Activated naive CD8-positive, alpha-beta T cell treated with anti-CD3 and anti-CD28 coated beads, Interleukin-2, amount 10 ng/mL, durations not matched to agents 7 days and 5 days (primary cell): ENCODE measurements at regions not wholly inside any gene's neighbourhood (a gene's known extent, or its start where the extent isn't known, plus 50 kb on each side); places are given as distances from the start of the nearest gene placed in this dataset.

Source experiments
- ATAC-seq: fragments of 150-1000 bp; cut with Tn5 transposase; one replicate; pipeline ENCODE4 v1.10.0; 2021; ENCODE audit warnings: low read depth, moderate library complexity
- POLR2A ChIA-PET: fragments of 350-600 bp; sonication (Branson Sonifier 250); formaldehyde crosslinking; loops from one replicate; lab custom pipeline; 2021; ENCODE audit warnings: antibody characterized with exemption; lab: Charles Lee
- DNase-seq: peaks from one replicate; pipeline ENCODE4 v3.0.0; 2021
- H3K27ac Mint-ChIP-seq: one replicate; pipeline ENCODE4 v1.8.0; 2022; ENCODE audit warnings: mild to moderate bottlenecking, mixed read lengths
- H3K27me3 Mint-ChIP-seq: one replicate; pipeline ENCODE4 v1.8.0; 2022; ENCODE audit warnings: mild to moderate bottlenecking, moderate library complexity, mixed read lengths
- H3K36me3 Mint-ChIP-seq: one replicate; pipeline ENCODE4 v1.8.0; 2021; ENCODE audit warnings: mild to moderate bottlenecking, mixed read lengths
- H3K4me1 Mint-ChIP-seq: one replicate; pipeline ENCODE4 v1.8.0; 2021; ENCODE audit warnings: mixed read lengths
- H3K4me3 Mint-ChIP-seq: one replicate; pipeline ENCODE4 v1.8.0; 2022; ENCODE audit warnings: mild to moderate bottlenecking, moderate library complexity, mixed read lengths
- H3K9me3 Mint-ChIP-seq: one replicate; pipeline ENCODE4 v1.8.0; 2021; ENCODE audit warnings: mixed read lengths

DNA sequence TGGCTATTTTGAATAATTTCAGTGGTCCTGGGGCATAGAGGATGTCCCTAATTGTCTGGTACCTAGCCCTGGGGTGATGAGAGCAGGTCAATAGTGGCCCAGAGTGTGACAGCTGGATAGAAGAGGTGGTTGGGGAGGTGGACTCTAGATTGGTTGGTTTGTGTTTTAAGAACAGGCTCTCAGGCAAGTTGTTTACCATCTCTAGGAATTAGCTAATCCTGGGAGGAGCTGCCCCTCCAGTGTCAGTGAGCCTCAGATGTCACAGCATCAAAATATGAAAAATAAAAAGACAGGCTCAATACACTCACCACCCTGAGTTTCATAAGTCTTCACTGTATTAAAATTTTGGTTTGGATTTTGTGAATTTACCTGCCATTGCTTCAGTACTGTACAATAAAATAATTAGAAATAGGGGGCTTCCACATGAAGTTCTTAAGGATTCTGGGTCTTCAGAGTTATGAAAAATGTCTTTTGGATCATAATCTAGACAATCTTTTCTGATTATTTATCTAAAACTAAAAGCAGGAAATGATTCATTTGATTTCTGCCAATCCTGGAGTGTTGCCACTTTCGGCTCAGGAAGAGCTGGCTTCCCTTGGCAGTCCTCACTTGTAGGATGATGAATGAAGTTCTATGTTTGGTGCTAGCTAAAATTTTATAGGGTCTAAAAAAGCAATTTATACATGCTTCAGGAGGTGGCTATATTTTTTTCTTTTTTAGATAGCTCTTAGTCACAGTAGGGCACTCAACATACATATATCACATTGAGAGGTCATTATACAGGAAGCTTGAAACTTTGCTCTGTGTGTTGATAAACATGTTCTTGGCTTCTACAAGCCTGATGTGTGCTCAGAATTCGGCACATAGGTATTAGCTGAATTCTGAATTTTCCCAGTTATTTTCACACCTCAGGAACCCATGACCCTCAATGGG, 395.1 kb downstream of the RAB28 start:
- no peak overlapping the region for H3K27ac Mint-ChIP-seq
- H3K9me3 Mint-ChIP-seq, result peaks cover 3% of the 10 kb centered on the region
- ATAC-seq, result no peak
- POLR2A ChIA-PET, result no interaction called here
- H3K4me3 Mint-ChIP-seq, result no peak overlapping the region
- H3K36me3 Mint-ChIP-seq, result no peaks in the 10 kb centered on the region
- DNase-seq, result no peak
- no peaks in the 10 kb centered on the region for H3K4me1 Mint-ChIP-seq
- peaks cover 6% of the 10 kb centered on the region for H3K27me3 Mint-ChIP-seq

DNA sequence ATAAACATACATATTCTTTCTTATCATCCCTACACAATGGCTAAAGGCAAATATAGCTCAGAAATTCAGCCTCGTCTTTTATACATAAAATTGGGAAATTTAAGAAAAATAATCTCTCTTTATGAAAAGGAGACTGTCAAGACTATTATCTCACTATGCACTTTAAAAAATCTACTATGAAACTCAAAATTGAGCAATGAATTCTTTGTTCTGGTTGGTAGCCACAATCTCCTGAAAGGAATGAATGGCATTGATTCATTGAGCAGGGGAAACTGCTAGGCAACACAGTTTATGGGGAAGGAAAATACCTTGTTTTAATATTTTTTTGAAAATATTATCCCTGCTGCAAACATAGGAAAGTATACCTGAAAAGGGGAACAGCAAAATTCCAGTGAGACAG, 397.1 kb downstream of the RAB28 start:
- no peak for DNase-seq
- peaks cover 6% of the 10 kb centered on the region for H3K27me3 Mint-ChIP-seq
- no peak overlapping the region for H3K4me3 Mint-ChIP-seq
- no peak for ATAC-seq
- H3K4me1 Mint-ChIP-seq, result no peaks in the 10 kb centered on the region
- POLR2A ChIA-PET, result no interaction called here
- H3K27ac Mint-ChIP-seq, result no peak overlapping the region
- H3K36me3 Mint-ChIP-seq, result no peaks in the 10 kb centered on the region
- H3K9me3 Mint-ChIP-seq, result peaks cover 5% of the 10 kb centered on the region

DNA sequence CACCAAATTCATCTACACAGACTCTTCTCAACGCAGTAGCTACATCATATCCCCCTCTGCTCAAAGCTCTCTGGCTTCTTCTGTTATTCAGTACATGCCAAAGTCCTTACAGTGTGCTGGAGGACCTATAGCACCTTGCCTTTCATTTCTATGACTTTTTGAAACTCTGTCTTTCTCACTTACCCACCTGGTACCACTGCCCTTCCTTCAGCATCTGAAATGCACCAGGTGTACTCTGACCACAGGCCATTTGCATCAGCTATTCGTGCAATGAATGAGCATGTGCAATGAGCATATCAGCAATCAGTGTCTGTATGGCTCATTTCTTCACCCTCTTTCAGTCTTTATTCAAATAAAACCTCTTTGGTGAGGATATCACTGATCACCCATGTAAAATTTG, 399.9 kb downstream of the RAB28 start:
- H3K36me3 Mint-ChIP-seq, result no peaks in the 10 kb centered on the region
- H3K4me1 Mint-ChIP-seq, result no peaks in the 10 kb centered on the region
- H3K9me3 Mint-ChIP-seq, result peaks cover 11% of the 10 kb centered on the region
- no peak overlapping the region for H3K27ac Mint-ChIP-seq
- no peak overlapping the region for H3K4me3 Mint-ChIP-seq
- ATAC-seq (no peak), DNase-seq (no peak)
- peaks cover 6% of the 10 kb centered on the region for H3K27me3 Mint-ChIP-seq
- POLR2A ChIA-PET, result no interaction called here

DNA sequence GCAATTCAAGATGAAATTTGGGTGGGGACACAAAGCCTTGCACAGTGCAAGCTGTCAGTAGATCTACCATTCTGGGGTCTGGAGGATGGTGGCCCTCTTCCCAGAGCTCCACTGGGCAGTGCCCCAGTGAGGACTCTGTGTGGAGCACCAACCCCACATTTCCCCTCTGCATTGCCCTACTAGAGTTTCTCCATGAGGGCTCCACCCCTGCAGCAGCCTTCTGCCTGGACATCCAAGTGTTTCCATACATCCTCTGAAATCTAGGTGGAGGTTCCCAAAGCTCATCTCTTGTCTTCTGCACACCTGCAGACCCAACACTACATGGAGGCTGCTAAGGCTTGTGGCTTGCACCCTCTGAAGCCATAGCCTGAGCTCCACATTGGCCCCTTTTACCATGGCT, 402.3 kb downstream of the RAB28 start:
- Mint-ChIP-seq H3K27me3 (peaks cover 2% of the 10 kb centered on the region), H3K4me3 (no peak overlapping the region), H3K27ac (no peak overlapping the region), H3K36me3 (no peaks in the 10 kb centered on the region), H3K9me3 (peaks cover 10% of the 10 kb centered on the region), H3K4me1 (no peaks in the 10 kb centered on the region)
- DNase-seq, result no peak
- no peak for ATAC-seq
- POLR2A ChIA-PET, result no interaction called here

DNA sequence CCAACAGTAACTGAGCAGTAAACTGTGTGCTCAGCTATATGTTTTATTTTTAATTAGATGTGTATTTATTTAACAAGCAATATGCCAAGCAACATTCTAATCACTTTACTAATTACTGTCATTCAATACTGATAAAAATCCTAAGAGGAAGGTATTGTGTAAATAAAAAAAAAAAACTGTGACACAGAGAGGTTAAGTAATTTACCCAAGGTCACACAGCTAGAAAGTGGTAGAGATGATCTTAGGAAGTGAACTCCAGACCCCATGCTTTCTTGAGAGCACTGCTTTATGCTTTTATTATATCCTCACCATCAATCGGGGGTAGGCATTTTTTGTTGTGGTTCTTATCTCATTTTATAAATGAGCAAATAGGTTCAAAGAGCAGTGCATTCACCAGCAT, 417.1 kb downstream of the RAB28 start:
- H3K27me3 Mint-ChIP-seq, result no peaks in the 10 kb centered on the region
- peaks cover 5% of the 10 kb centered on the region for H3K9me3 Mint-ChIP-seq
- no peak overlapping the region for H3K27ac Mint-ChIP-seq
- no peaks in the 10 kb centered on the region for H3K36me3 Mint-ChIP-seq
- POLR2A ChIA-PET, result no interaction called here
- no peaks in the 10 kb centered on the region for H3K4me1 Mint-ChIP-seq
- ATAC-seq, result no peak
- no peak overlapping the region for H3K4me3 Mint-ChIP-seq
- no peak for DNase-seq

DNA sequence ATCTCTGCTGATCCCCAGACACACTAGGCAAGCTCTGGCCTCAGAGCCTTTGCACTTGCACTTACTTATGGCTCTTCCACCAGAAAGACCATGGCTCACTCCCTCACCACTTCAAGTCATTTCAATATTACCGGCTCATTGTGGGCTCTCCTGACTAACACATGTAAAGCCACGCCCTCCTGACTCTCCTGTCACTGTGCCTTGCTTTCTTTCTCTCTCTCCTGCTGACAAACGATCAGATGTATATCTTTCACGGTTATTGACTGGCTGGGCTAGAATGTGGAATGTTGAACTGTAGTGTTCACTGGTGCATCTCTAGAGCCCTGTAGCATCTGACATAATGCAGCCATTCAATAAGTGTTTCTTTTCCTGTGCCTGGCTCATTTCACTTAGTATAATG, 425.1 kb downstream of the RAB28 start:
- no peak overlapping the region for H3K4me3 Mint-ChIP-seq
- POLR2A ChIA-PET, result no interaction called here
- DNase-seq (no peak), ATAC-seq (no peak)
- no peaks in the 10 kb centered on the region for H3K27me3 Mint-ChIP-seq
- no peak overlapping the region for H3K27ac Mint-ChIP-seq
- no peaks in the 10 kb centered on the region for H3K9me3 Mint-ChIP-seq
- no peaks in the 10 kb centered on the region for H3K36me3 Mint-ChIP-seq
- H3K4me1 Mint-ChIP-seq, result no peaks in the 10 kb centered on the region

DNA sequence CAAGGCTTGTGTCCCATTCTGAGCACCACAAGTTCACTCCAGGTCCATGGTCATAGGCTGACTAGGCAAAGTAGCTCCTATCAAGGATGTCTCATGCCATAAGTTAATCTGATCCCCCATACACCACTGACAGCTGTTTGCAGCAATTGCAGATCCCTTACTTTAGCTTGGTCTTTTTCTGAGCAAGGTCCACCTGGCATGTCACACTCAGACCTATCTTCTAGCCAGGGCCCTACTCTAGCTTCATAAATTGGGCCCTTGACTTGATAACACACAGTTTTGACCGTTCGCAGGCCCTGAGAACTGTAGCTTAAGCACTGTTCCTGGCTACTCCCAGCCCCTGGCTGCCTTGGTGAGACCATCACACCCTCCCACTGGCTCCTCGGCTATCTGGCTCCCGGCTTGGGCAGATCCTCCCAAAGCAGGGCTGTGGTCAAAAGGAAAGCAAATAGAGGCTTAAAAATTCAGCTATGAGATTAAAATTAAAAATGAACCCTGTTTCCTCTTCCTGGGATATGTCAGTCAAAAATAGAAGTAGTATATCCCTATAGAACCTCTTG, 427.4 kb downstream of the RAB28 start:
- Mint-ChIP-seq H3K4me1 (no peaks in the 10 kb centered on the region), H3K27me3 (no peaks in the 10 kb centered on the region), H3K9me3 (no peaks in the 10 kb centered on the region), H3K27ac (no peak overlapping the region), H3K4me3 (no peak overlapping the region), H3K36me3 (no peaks in the 10 kb centered on the region)
- DNase-seq (no peak), ATAC-seq (no peak)
- POLR2A ChIA-PET, result no interaction called here

DNA sequence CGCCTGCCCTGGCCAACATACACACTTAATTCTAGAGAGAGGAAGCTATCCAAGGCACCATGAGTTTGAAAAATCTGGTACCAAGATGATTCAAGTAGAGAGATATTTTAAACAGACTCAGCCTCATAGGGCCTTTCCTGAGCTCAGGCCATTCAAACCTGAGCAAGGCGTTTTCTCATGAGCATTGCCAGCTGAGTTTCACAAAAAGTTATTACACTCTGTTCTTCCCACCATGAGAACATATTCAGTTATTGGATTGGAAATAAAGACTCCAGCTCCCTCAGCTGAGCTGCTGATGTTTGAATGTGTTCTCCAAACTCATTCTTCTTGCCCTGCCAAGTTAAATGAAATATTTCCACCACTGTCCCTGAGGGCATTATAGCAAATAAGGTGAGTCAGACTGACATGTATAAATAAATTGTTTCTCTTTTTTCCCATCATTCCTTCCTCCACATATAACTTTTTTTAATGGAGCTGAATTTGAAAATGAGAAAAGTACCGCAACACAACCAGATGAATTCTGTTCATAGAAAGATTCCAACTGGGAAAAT, 429.6 kb downstream of the RAB28 start:
- H3K36me3 Mint-ChIP-seq, result no peaks in the 10 kb centered on the region
- POLR2A ChIA-PET, result no interaction called here
- no peak for DNase-seq
- H3K27me3 Mint-ChIP-seq, result no peaks in the 10 kb centered on the region
- no peak overlapping the region for H3K4me3 Mint-ChIP-seq
- H3K27ac Mint-ChIP-seq, result no peak overlapping the region
- no peaks in the 10 kb centered on the region for H3K4me1 Mint-ChIP-seq
- ATAC-seq, result no peak
- no peaks in the 10 kb centered on the region for H3K9me3 Mint-ChIP-seq

DNA sequence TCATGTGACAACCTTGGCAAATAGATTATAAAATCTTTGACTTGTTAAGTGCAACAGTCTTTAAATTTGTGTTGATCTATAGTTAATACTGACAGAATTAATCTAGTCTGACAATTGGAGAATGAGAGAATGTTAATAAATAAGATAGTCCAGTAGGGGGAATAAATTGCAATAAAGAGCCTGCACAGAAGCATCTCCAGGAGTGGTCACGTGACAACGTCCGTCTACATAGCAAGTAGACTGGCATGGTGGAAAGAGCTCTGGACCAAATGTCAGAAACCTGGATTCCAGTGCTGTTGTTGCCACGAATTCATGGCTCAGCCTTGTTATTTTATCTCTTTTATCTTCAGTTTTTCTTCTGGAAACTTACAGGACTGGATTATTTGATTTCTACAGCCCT, 436.5 kb downstream of the RAB28 start:
- Mint-ChIP-seq H3K36me3 (no peaks in the 10 kb centered on the region), H3K4me3 (no peak overlapping the region), H3K4me1 (no peaks in the 10 kb centered on the region), H3K27me3 (no peaks in the 10 kb centered on the region), H3K27ac (no peak overlapping the region), H3K9me3 (peaks cover 3% of the 10 kb centered on the region)
- DNase-seq (no peak), ATAC-seq (no peak)
- POLR2A ChIA-PET, result no interaction called here

DNA sequence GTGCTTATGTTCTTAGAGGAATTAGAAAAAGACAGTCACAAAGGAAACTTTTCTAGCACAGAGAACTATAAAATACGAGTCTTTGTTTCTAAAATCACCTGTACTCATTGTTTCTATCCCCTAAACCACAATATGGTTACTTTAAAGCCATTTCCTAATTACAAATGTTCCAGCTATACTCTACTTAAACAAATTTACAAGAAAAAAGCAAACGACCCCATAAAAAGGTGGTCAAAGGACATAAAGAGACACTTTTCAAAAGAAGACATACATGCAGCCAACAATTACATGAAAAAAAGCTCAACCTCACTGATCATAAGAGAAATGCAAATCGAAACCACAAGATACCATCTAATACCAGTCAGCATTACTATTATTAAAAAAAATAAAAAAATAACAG, 447.3 kb downstream of the RAB28 start:
- H3K4me3 Mint-ChIP-seq, result no peak overlapping the region
- DNase-seq, result no peak
- H3K27me3 Mint-ChIP-seq, result no peaks in the 10 kb centered on the region
- H3K4me1 Mint-ChIP-seq, result no peaks in the 10 kb centered on the region
- H3K27ac Mint-ChIP-seq, result no peak overlapping the region
- POLR2A ChIA-PET, result no interaction called here
- peaks cover 1% of the 10 kb centered on the region for H3K9me3 Mint-ChIP-seq
- ATAC-seq, result no peak
- no peaks in the 10 kb centered on the region for H3K36me3 Mint-ChIP-seq

DNA sequence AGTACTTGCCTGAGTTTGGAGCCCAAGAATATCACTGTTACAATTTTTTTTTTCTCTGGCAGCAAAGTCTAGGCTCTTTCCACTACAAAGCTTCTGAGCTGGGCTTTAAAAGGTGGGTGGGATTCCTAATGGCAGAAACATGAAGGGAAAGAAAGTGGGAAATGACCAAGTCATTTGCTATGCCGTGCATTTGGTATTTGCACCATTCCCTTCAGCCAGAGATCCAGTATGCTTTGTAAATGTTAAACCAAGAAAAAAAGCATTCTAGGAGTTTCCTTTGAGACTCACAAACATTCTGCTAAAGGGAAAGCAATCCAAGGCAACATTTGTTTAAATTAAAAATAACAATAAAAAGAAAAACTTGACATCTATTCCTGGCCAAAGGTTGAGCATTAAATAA, 451.2 kb downstream of the RAB28 start:
- ATAC-seq, result no peak
- no peak for DNase-seq
- Mint-ChIP-seq H3K9me3 (peaks cover 2% of the 10 kb centered on the region), H3K36me3 (no peaks in the 10 kb centered on the region), H3K4me3 (no peak overlapping the region), H3K27ac (no peak overlapping the region), H3K4me1 (no peaks in the 10 kb centered on the region), H3K27me3 (no peaks in the 10 kb centered on the region)
- POLR2A ChIA-PET, result no interaction called here

DNA sequence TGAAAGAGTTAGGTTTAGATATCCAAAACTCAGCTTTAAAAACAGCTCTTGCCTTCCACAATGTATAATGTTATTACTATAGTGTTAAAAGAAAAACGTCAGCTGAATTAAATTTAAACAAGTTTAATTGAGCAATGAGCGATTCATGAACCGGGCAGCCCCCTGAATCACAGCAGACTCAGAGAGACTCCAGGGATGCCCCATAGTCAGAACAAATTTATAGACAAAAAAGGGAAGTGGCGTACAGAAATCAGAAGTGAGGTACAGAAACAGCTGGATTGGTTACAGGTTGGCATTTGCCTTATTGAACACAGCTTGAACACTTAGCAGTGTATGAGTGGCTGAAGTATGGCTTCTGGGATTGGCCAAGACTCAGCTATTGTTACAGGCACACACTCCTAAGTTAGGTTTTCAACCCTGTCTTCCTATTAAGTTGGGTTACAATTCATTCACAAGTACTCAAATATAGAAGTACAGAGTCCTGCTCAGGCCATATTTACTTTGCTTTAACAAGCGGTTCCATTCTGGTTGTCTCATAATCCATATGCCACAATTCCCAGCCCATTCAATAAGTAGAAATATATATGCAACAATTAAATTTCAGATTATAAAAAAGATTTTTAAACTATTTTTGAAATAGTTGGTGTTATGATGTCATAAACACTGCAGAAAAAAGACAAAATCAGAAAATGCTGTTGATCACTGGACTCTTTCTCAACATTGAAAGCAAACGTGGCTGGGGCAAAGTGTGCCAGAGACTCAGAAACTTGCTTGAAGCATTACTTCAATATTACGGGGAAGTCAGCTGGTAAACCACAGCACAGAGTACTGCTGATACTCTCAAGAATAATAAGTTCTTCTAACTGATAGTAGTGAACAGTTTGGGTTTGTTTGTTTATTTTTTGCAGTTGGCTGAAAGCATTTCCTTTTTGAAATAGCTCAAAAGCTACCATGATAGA, 459.7 kb downstream of the RAB28 start:
- H3K4me3 Mint-ChIP-seq, result no peak overlapping the region
- no peak for DNase-seq
- H3K27ac Mint-ChIP-seq, result no peak overlapping the region

DNA sequence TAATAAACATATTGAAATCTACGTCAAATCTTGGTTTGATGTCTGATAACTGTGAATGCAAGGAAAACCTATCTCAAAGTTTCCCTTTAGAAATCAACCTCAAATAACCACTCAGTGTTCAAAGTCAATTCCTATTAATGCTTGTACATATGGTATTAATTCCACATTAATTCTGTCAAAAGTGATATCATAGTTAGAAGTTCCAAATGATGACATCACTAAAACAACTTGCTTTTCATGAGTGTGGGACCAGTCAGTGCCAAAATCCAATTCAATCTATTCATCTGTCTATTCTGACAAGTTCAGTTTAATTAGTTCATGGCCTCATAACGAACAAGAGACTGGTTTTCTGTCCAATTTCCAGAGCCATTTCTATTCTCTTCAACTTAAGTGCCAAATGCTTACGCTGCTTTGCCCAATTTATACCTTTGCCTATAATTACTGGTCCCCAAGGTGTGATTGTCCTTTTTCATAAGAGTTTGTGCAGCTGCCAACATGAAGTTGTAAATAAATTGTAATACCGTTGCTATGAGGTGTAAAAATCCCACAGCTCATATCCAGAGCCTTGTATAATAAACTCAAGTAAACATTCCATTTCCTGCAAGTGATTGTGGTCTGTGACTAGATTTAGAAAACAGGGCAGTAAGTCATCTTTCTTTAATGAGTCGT, 476.2 kb downstream of the RAB28 start:
- H3K9me3 Mint-ChIP-seq, result peaks cover 4% of the 10 kb centered on the region
- ATAC-seq, result no peak
- POLR2A ChIA-PET, result no interaction called here
- H3K36me3 Mint-ChIP-seq, result no peaks in the 10 kb centered on the region
- DNase-seq, result no peak
- no peak overlapping the region for H3K4me3 Mint-ChIP-seq
- H3K27ac Mint-ChIP-seq, result no peak overlapping the region
- H3K4me1 Mint-ChIP-seq, result no peaks in the 10 kb centered on the region
- no peaks in the 10 kb centered on the region for H3K27me3 Mint-ChIP-seq

More for the DNA sequence above, 459.7 kb downstream of the RAB28 start:
- Mint-ChIP-seq H3K4me1 (no peaks in the 10 kb centered on the region), H3K9me3 (peaks cover 8% of the 10 kb centered on the region), H3K36me3 (no peaks in the 10 kb centered on the region), H3K27me3 (no peaks in the 10 kb centered on the region)
- POLR2A ChIA-PET, result no interaction called here
- ATAC-seq, result no peak
